Panc1 (cell line): ENCODE measurements at regions not wholly inside any gene's neighbourhood (a gene's known extent, or its start where the extent isn't known, plus 50 kb on each side); places are given as distances from the start of the nearest gene placed in this dataset.

Experiments
- ATAC-seq: fragments of 200-7000 bp; cut with Tn5 transposase; 2 replicates; pipeline ENCODE4 v1.9.1; 2020; ENCODE audit warnings: mild to moderate bottlenecking, moderate library complexity
- BruUV-seq: library from RNA; stranded (reverse); fragments of 400-500 nt; replicated peaks from 2 replicates; lab custom pipeline; 2021; lab: Mats Ljungman, UMichigan
- CTCF ChIA-PET: fragments of 300-600 bp; sonication (Branson Sonifier 250); formaldehyde crosslinking; loops from one replicate; lab custom pipeline; 2022; ENCODE audit warnings: antibody characterized with exemption; lab: Charles Lee
- POLR2A ChIA-PET: fragments of 300-600 bp; sonication (Branson Sonifier 250); formaldehyde crosslinking; loops from one replicate; lab custom pipeline; 2022; ENCODE audit warnings: antibody characterized with exemption; lab: Charles Lee
- DNase-seq: peaks from one replicate; pipeline ENCODE4 v3.0.0-alpha.2; 2010; ENCODE audit warnings: low read depth, low spot score
- H3K27ac ChIP-seq: 2 replicates; pipeline ENCODE4 v1.5.1; 2011; ENCODE audit warnings: mild to moderate bottlenecking, low read length, inconsistent platforms
- H3K27me3 ChIP-seq: fragments of 200-500 bp; sonication (Bioruptor generic); 2 replicates; pipeline ENCODE4 v1.6.0; 2014; ENCODE audit warnings: low read length, inconsistent platforms; ENCODE audit not compliant: control insufficient read depth, insufficient read depth
- H3K36me3 ChIP-seq: fragments of 200-500 bp; sonication (Bioruptor generic); 2 replicates; pipeline ENCODE4 v1.5.1; 2014; ENCODE audit warnings: inconsistent platforms, mild to moderate bottlenecking, low read length, moderate library complexity; ENCODE audit not compliant: control insufficient read depth, insufficient read depth
- H3K4me1 ChIP-seq: 2 replicates; pipeline ENCODE4 v1.5.1; 2011; ENCODE audit warnings: inconsistent platforms, mild to moderate bottlenecking, low read length, moderate library complexity; ENCODE audit not compliant: control insufficient read depth, insufficient read depth
- H3K4me3 ChIP-seq, 2 experiments: 2 replicates each; pipeline ENCODE4 v1.5.1; 2011 to 2012; ENCODE audit warnings: low read depth in 2 of 2, low read length in 2 of 2, mild to moderate bottlenecking in 2 of 2, inconsistent platforms in 1 of 2, moderate library complexity in 1 of 2
- H3K9me3 ChIP-seq: fragments of 200-500 bp; sonication (Bioruptor generic); 2 replicates; pipeline ENCODE4 v1.5.1; 2014; ENCODE audit warnings: low read depth, mild to moderate bottlenecking, inconsistent platforms, low read length, moderate library complexity; ENCODE audit not compliant: control insufficient read depth, insufficient read depth
- POLR2AphosphoS5 ChIP-seq: IDR thresholded peaks from 2 replicates; pipeline ENCODE4 v1.6.1; 2012; ENCODE audit warnings: mild to moderate bottlenecking, low read depth, low read length, moderate library complexity
- REST ChIP-seq, 2 experiments: IDR thresholded peaks; 2 replicates each; pipeline ENCODE4 v1.6.1; 2011 to 2012; ENCODE audit warnings: low read depth in 2 of 2, control low read depth in 1 of 2, low read length in 1 of 2, mild to moderate bottlenecking in 1 of 2, moderate library complexity in 1 of 2; ENCODE audit not compliant: insufficient read depth in 1 of 2
- SIN3A ChIP-seq: IDR thresholded peaks from 2 replicates; pipeline ENCODE4 v1.6.1; 2012; ENCODE audit warnings: low read depth, mild to moderate bottlenecking, low read length, moderate library complexity, borderline replicate concordance; ENCODE audit not compliant: insufficient read depth
- TCF7L2 ChIP-seq: IDR thresholded peaks from 2 replicates; pipeline ENCODE4 v1.6.1; 2011; ENCODE audit warnings: mild to moderate bottlenecking, low read depth, low read length, inconsistent platforms
- in situ Hi-C: cut with HindIII; loops from 2 replicates; pipeline ENCODE4 v1.10.0; 2016; ENCODE audit warnings: low sequenced_read_pairs, low pct_unique_long_range_greater_than_20kb
- intact Hi-C: fragments of 100-400 bp; cut with micrococcal nuclease; formaldehyde crosslinking; loops from one replicate; pipeline ENCODE4 v1.10.0; 2022; ENCODE audit not compliant: unreplicated experiment
- TF ChIP-seq, protein P1 (sequence below): fragments of 450-650 bp; IDR thresholded peaks from 2 replicates; pipeline ENCODE4 v1.5.1; 2017; ENCODE audit warnings: mild to moderate bottlenecking

DNA sequence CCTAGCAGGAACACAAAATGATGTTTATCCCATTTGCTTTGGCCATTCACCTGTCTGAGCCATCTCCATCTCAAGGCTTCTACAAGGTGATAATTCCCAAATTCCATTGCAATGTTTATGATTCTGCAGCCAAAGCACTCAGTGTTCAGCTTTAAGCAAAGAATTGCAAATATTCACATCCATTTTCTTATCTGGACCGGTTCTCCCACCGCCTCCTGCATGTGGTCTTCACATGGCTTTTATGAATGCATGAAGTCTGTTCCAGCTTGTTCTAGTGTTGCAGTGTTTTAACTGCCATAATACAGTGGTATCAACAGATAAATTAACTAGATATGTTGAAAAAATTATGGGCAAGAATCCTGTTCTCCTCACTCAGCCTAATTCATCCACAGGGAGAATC lies 443.0 kb upstream of the KLF4 start:
- H3K9me3 ChIP-seq, result no peaks in the 10 kb centered on the region
- H3K4me3 ChIP-seq, result no peak overlapping the region
- H3K36me3 ChIP-seq, result no peaks in the 10 kb centered on the region
- H3K27me3 ChIP-seq, result no peaks in the 10 kb centered on the region
- no TSS peak for BruUV-seq
- TF ChIP-seq POLR2AphosphoS5 (no peak), TCF7L2 (no peak), SIN3A (no peak), REST (IDR thresholded peaks at IDR 0.05; ENCODE audit: insufficient read depth in 1 of 2, low read depth in 2 of 2, low read length in 1 of 2) (no peak)
- TF ChIP-seq, protein P1, sequence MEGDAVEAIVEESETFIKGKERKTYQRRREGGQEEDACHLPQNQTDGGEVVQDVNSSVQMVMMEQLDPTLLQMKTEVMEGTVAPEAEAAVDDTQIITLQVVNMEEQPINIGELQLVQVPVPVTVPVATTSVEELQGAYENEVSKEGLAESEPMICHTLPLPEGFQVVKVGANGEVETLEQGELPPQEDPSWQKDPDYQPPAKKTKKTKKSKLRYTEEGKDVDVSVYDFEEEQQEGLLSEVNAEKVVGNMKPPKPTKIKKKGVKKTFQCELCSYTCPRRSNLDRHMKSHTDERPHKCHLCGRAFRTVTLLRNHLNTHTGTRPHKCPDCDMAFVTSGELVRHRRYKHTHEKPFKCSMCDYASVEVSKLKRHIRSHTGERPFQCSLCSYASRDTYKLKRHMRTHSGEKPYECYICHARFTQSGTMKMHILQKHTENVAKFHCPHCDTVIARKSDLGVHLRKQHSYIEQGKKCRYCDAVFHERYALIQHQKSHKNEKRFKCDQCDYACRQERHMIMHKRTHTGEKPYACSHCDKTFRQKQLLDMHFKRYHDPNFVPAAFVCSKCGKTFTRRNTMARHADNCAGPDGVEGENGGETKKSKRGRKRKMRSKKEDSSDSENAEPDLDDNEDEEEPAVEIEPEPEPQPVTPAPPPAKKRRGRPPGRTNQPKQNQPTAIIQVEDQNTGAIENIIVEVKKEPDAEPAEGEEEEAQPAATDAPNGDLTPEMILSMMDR, result no peak
- DNase-seq, result no peak
- H3K27ac ChIP-seq, result no peak overlapping the region
- no peak for ATAC-seq
- intact Hi-C loops, result no loop called here
- H3K4me1 ChIP-seq, result no peaks in the 10 kb centered on the region
- POLR2A ChIA-PET, result no interaction called here
- CTCF ChIA-PET, result no interaction called here
- in situ Hi-C loops, result no loop called here

- ChIA-PET CTCF (no interaction called here), POLR2A (no interaction called here)
- no peak overlapping the region for H3K27ac ChIP-seq
- in situ Hi-C loops (no loop called here), intact Hi-C loops (no loop called here)
- TF ChIP-seq, protein P1, result no peak
- no peak for TF ChIP-seq REST (IDR thresholded peaks at IDR 0.05; ENCODE audit: insufficient read depth in 1 of 2, low read depth in 2 of 2, low read length in 1 of 2)
- H3K4me3 ChIP-seq, result no peak overlapping the region
- DNase-seq (no peak), ATAC-seq (no peak)
- H3K36me3 ChIP-seq, result no peaks in the 10 kb centered on the region
- H3K9me3 ChIP-seq, result no peaks in the 10 kb centered on the region
- BruUV-seq, result no TSS peak
- H3K4me1 ChIP-seq, result no peaks in the 10 kb centered on the region
- no peaks in the 10 kb centered on the region for H3K27me3 ChIP-seq
Measured at GRCh38 chr9:107932046-107932445, 442.5 kb upstream of the KLF4 start.
